Stomach (tissue), 8 donors: ENCODE measurements at regions not wholly inside any gene's neighbourhood (a gene's known extent, or its start where the extent isn't known, plus 50 kb on each side); places are given as distances from the start of the nearest gene placed in this dataset.

Experiments
- DNase-seq, 2 donors: peaks; one replicate each; pipeline versions ENCODE4 v3.0.0 to v3.0.0-alpha.2; 2013 to 2019
- H3K27ac ChIP-seq, 5 donors: fragments of 200-600 bp in 4 of 5; sonication (generic) in 4 of 5; one replicate each; pipeline ENCODE4 v1.5.1; 2013 to 2019; ENCODE audit warnings: mild to moderate bottlenecking in 1 of 5, moderate library complexity in 1 of 5
- H3K27me3 ChIP-seq, 3 donors: fragments of 200-600 bp; sonication (generic); one replicate each; pipeline ENCODE4 v1.5.1; 2017 to 2019; ENCODE audit warnings: mixed run types in 1 of 3
- H3K36me3 ChIP-seq, 4 donors: fragments of 200-600 bp; sonication (generic); 1 replicate in 3 of 4; 2 replicates in 1 of 4; pipeline ENCODE4 v1.5.1; 2016 to 2019
- H3K4me1 ChIP-seq, 4 donors: fragments of 200-600 bp; sonication (generic); one replicate each; pipeline ENCODE4 v1.5.1; 2016 to 2019
- H3K4me3 ChIP-seq, 4 donors: fragments of 200-600 bp; sonication (generic) in 3 of 4; one replicate each; pipeline ENCODE4 v1.5.1; 2016 to 2019; ENCODE audit warnings: mild to moderate bottlenecking in 1 of 4
- H3K9me3 ChIP-seq, 4 donors: fragments of 200-600 bp; sonication (generic); one replicate each; pipeline ENCODE4 v1.5.1; 2016 to 2019
- EP300 ChIP-seq: sonication (generic); formaldehyde crosslinking; IDR thresholded peaks from one replicate; pipeline ENCODE4 v1.6.1; 2017; ENCODE audit warnings: antibody characterized with exemption
- POLR2A ChIP-seq, 4 donors: fragments of 450-650 bp; IDR thresholded peaks; one replicate each; pipeline ENCODE4 v1.6.1; 2016; ENCODE audit warnings: antibody characterized with exemption in 4 of 4, control low read depth in 2 of 4, mild to moderate bottlenecking in 1 of 4, moderate library complexity in 1 of 4
- POLR2AphosphoS5 ChIP-seq, 3 donors: sonication (generic); formaldehyde crosslinking; IDR thresholded peaks; one replicate each; pipeline ENCODE4 v1.6.1; 2016; ENCODE audit warnings: antibody characterized with exemption in 3 of 3
- WGBS, 5 donors: extraction: QIAGEN DNeasy Blood & Tissue Kit in 3 of 5; methylation state at CpG; one replicate each; pipeline versions ENCODE4 v1.1.5 to v1.1.7; 2013 to 2018; 5-methylcytosine and 5-hydroxymethylcytosine counted together
- intact Hi-C: fragments of 100-400 bp; cut with DNase I; formaldehyde crosslinking; loops from one replicate; pipeline ENCODE4 v1.15.1; 2023; ENCODE audit warnings: low total_unique reads
- TF ChIP-seq, protein P1 (sequence below), 7 experiments: fragments of 450-650 bp in 4 of 7; fragments of 200-600 bp in 3 of 7; sonication (generic) in 3 of 7; IDR thresholded peaks; one replicate each; pipeline ENCODE4 v1.5.1; 2016 to 2019; ENCODE audit warnings: antibody characterized with exemption in 7 of 7, control low read depth in 2 of 7, mild to moderate bottlenecking in 1 of 7
- donor health status: healthy with polysubstance abuse.
- donor health status: Bipolar disorder and iron deficiency.
- donor health status: healthy.

DNA sequence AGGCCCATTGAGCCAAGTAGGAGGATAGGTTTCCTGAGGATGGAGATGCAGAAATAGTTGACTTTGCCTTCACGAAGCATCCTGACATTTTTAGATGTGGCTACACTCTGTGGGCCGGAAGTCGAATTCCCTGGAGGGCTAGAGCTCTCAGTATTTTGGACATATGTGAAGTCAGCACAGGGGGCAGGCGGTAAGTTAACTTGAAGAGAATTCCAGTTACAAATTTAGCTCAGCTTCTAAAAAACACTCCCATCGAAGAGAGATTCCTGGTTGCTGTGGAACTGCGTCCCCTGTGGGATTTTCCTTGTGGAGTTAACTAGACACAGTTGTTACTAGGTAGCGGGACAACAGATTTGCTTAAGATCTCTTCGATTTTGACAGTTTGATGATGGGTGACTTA is 161.9 kb upstream of the RGMA start:
- WGBS, 5 donors = 73 to 86% (median 80%) methylated on average over 8 of the region's 8 CpGs

DNA sequence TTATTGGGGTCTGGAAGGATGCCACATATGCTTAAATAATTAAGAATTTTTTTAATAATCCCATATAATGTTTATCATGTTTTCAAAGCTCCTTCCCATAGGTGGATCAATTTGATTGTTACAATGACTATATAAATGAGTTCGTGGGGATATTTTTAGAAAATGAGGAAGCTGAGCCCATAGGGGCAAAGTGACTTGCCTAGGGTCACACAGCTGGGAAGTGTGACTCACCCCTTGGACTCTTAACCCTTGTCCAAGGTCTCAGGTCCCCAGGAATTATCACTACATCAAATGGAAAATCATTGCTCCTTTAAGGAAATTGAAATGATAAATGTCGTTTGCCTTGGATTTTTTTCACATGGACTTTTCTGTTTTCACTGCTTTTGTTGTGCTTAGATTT is 161.2 kb upstream of the RGMA start:
- 45 to 63% (median 48%) methylated on average over 2 of the region's 2 CpGs for WGBS, 5 donors

More for the DNA sequence above, 161.9 kb upstream of the RGMA start:
- no peaks in the 10 kb centered on the region for H3K9me3 ChIP-seq
- H3K4me1 ChIP-seq = no peaks in the 10 kb centered on the region
- intact Hi-C loops = no loop called here
- no peaks in the 10 kb centered on the region for H3K27me3 ChIP-seq
- no peak overlapping the region for H3K4me3 ChIP-seq
- no peak overlapping the region for H3K27ac ChIP-seq
- DNase-seq = peak in 1 of 2 donors; percentile 43
- TF ChIP-seq POLR2AphosphoS5 (IDR thresholded peaks at IDR 0.05) (no peak), POLR2A (IDR thresholded peaks at IDR 0.05) (no peak), EP300 (no peak)
- TF ChIP-seq, protein P1, sequence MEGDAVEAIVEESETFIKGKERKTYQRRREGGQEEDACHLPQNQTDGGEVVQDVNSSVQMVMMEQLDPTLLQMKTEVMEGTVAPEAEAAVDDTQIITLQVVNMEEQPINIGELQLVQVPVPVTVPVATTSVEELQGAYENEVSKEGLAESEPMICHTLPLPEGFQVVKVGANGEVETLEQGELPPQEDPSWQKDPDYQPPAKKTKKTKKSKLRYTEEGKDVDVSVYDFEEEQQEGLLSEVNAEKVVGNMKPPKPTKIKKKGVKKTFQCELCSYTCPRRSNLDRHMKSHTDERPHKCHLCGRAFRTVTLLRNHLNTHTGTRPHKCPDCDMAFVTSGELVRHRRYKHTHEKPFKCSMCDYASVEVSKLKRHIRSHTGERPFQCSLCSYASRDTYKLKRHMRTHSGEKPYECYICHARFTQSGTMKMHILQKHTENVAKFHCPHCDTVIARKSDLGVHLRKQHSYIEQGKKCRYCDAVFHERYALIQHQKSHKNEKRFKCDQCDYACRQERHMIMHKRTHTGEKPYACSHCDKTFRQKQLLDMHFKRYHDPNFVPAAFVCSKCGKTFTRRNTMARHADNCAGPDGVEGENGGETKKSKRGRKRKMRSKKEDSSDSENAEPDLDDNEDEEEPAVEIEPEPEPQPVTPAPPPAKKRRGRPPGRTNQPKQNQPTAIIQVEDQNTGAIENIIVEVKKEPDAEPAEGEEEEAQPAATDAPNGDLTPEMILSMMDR (IDR thresholded peaks at IDR 0.05) = no peak
- H3K36me3 ChIP-seq = no peaks in the 10 kb centered on the region

DNA sequence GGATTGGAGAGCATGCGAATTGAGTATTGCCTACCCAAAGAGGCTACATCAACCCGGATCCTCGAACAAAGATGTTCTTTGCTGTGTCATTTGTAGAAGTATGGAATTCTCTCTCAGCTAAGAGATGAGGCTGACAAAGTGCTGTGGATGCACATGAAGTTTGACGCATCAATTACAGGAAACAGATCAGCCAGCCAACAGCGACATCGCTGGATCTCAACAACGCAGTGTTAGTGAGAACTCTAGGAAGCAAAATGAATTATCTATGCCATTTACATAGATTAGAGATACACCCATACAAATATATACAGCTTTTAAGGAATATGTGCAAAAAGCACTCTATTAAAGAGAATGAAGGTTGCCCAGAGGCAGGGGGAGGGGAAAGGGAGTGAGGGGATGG is 160.6 kb upstream of the RGMA start:
- Histone ChIP-seq H3K4me1 (no peaks in the 10 kb centered on the region), H3K9me3 (no peaks in the 10 kb centered on the region), H3K27me3 (peaks cover 0 to 4% (median 0%) of the 10 kb centered on the region in 3 donors), H3K4me3 (no peak overlapping the region), H3K27ac (no peak overlapping the region), H3K36me3 (no peaks in the 10 kb centered on the region)
- intact Hi-C loops = no loop called here
- DNase-seq = no peak
- TF ChIP-seq, protein P1 (IDR thresholded peaks at IDR 0.05) = no peak
- TF ChIP-seq POLR2AphosphoS5 (IDR thresholded peaks at IDR 0.05) = no peak
- WGBS, 5 donors = 78 to 87% (median 79%) methylated on average over 7 of the region's 7 CpGs

More for the DNA sequence above, 161.2 kb upstream of the RGMA start:
- intact Hi-C loops = no loop called here
- TF ChIP-seq, protein P1 (IDR thresholded peaks at IDR 0.05) = no peak
- TF ChIP-seq EP300 = no peak
- TF ChIP-seq POLR2AphosphoS5 (IDR thresholded peaks at IDR 0.05) = no peak
- TF ChIP-seq POLR2A (IDR thresholded peaks at IDR 0.05) = no peak
- Histone ChIP-seq H3K4me3 (no peak overlapping the region), H3K4me1 (no peaks in the 10 kb centered on the region), H3K36me3 (no peaks in the 10 kb centered on the region), H3K27me3 (peaks cover 0 to under 1% (median 0%) of the 10 kb centered on the region in 3 donors), H3K27ac (no peak overlapping the region), H3K9me3 (no peaks in the 10 kb centered on the region)
- DNase-seq = no peak

DNA sequence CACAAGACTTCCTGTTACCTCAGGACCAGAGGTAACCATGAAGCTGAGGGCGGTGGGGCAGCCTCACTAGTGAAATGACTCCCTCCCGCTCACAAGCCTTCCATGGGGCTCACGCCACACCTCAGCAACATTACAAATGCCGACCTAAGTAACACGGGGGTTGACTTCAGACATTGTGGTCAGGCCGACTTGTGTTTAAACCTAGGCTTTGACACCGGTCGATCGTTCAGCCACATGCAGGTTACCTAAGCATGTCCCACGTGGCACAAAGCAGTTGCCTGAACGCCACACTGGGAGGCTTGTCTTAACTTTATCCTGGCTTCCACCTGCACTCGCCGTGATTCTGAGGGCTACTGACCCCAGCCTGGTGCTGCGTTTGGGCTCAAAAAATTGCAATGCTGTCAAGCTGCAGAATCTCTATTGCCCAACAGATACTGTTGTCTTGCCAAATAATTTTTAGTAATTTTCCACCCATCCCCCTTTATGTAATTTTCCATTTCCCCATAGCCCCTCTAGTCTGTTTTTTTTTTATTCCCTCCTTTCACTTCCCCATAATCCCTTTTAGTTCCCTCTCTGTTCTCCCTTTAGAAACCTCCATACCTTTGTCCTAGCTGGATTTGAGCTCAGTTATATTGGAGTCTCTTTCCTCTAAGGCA is 158.6 kb upstream of the RGMA start:
- Histone ChIP-seq H3K4me3 (no peak overlapping the region), H3K4me1 (no peaks in the 10 kb centered on the region), H3K9me3 (no peaks in the 10 kb centered on the region), H3K27me3 (peaks cover 0 to 4% (median 0%) of the 10 kb centered on the region in 3 donors), H3K27ac (no peak overlapping the region), H3K36me3 (no peaks in the 10 kb centered on the region)
- WGBS, 5 donors = 78 to 90% (median 82%) methylated on average over 13 to 14 of the region's 14 CpGs
- TF ChIP-seq, protein P1 (IDR thresholded peaks at IDR 0.05) = no peak
- TF ChIP-seq EP300 (no peak), POLR2A (IDR thresholded peaks at IDR 0.05) (no peak)
- no peak for DNase-seq
- intact Hi-C loops = no loop called here
